GM19238 (cell line): ENCODE measurements at regions not wholly inside any gene's neighbourhood (a gene's known extent, or its start where the extent isn't known, plus 50 kb on each side); places are given as distances from the start of the nearest gene placed in this dataset.
"Not testable (repeated sequence)": the region's sequence is repeated elsewhere in the genome, so short reads cannot be mapped to it uniquely, and the experiment has no call there.

Source experiments
- DNase-seq: peaks from one replicate; pipeline ENCODE4 v3.0.0; 2011; ENCODE audit warnings: low spot score; ENCODE audit not compliant: insufficient read length

GRCh38 chr6:137801352-137802114, 65.5 kb upstream of the TNFAIP3 start:
- no peak for DNase-seq

- DNase-seq, result no peak
These were observed 64.5 kb upstream of the TNFAIP3 start for GRCh38 chr6:137802408-137803182.

- DNase-seq, result no peak
These were observed 62.4 kb upstream of the TNFAIP3 start for GRCh38 chr6:137804637-137805036.

- no peak for DNase-seq
These were observed 61.4 kb upstream of the TNFAIP3 start for GRCh38 chr6:137805622-137806021.

- no peak for DNase-seq
These were observed 60.0 kb upstream of the TNFAIP3 start for GRCh38 chr6:137806914-137807682.

GRCh38 chr6:137808191-137808590, 58.9 kb upstream of the TNFAIP3 start:
- no peak for DNase-seq

- DNase-seq, result no peak
These were observed 58.2 kb upstream of the TNFAIP3 start for GRCh38 chr6:137808836-137809315.

- DNase-seq, result not testable (repeated sequence)
These were observed 57.0 kb upstream of the TNFAIP3 start for GRCh38 chr6:137809895-137810553.

GRCh38 chr6:137810554-137811120, 56.4 kb upstream of the TNFAIP3 start:
- no peak for DNase-seq

- DNase-seq, result peak; percentile 67
These were observed 55.7 kb upstream of the TNFAIP3 start for GRCh38 chr6:137811121-137811915.

GRCh38 chr6:137811916-137812553, 55.0 kb upstream of the TNFAIP3 start:
- DNase-seq, result no peak

- no peak for DNase-seq
These were observed 53.6 kb upstream of the TNFAIP3 start for GRCh38 chr6:137813308-137813970.

GRCh38 chr6:137814030-137814429, 53.0 kb upstream of the TNFAIP3 start:
- DNase-seq, result not testable (repeated sequence)

- DNase-seq, result no peak
These were observed 51.4 kb upstream of the TNFAIP3 start for GRCh38 chr6:137815692-137816091.

- DNase-seq, result no peak
These were observed 50.9 kb upstream of the TNFAIP3 start for GRCh38 chr6:137816133-137816579.

GRCh38 chr6:137816688-137817618, 50.1 kb upstream of the TNFAIP3 start:
- DNase-seq, result no peak
